ENCODE measurements at regions not wholly inside any gene's neighbourhood (a gene's known extent, or its start where the extent isn't known, plus 50 kb on each side); places are given as distances from the start of the nearest gene placed in this dataset.

DNA sequence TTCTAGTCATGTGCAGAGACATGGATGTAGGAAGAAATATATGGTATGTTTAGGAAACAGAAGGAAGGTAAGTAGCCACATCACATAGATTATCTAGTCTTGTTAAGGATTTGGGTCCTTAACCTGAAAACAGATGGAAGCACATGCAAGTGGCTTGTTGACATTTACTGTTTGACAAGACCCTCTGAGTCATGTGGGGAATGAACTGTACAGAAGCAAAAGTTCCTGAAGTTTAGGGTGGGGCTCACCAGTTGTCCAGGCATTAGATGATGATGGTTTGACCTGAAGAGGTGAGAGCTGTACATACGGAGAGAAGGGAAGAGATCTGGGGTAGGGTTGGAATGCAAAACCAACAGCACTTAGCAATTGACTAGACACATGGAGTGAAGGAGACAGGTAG lies 281.1 kb upstream of the GRIP1 start:
- H3K4me1 ChIP-seq = no peaks in the 10 kb centered on the region
- intact Hi-C loops (cut with DNase I) = no loop called here
- WGBS, 2 donors = 92 to 96% methylated on average over 1 of the region's 1 CpG
- ATAC-seq (no peak), FAIRE-seq (no peak), DNase-seq (no peak)
- TF ChIP-seq, protein P1, sequence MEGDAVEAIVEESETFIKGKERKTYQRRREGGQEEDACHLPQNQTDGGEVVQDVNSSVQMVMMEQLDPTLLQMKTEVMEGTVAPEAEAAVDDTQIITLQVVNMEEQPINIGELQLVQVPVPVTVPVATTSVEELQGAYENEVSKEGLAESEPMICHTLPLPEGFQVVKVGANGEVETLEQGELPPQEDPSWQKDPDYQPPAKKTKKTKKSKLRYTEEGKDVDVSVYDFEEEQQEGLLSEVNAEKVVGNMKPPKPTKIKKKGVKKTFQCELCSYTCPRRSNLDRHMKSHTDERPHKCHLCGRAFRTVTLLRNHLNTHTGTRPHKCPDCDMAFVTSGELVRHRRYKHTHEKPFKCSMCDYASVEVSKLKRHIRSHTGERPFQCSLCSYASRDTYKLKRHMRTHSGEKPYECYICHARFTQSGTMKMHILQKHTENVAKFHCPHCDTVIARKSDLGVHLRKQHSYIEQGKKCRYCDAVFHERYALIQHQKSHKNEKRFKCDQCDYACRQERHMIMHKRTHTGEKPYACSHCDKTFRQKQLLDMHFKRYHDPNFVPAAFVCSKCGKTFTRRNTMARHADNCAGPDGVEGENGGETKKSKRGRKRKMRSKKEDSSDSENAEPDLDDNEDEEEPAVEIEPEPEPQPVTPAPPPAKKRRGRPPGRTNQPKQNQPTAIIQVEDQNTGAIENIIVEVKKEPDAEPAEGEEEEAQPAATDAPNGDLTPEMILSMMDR (IDR thresholded peaks at IDR 0.05) = no peak
- no peaks in the 10 kb centered on the region for H3K9me3 ChIP-seq
- H3K27me3 ChIP-seq = no peaks in the 10 kb centered on the region
- no peak overlapping the region for H3K4me3 ChIP-seq
- H3K27ac ChIP-seq = no peak overlapping the region
- H3K36me3 ChIP-seq = no peaks in the 10 kb centered on the region

DNA sequence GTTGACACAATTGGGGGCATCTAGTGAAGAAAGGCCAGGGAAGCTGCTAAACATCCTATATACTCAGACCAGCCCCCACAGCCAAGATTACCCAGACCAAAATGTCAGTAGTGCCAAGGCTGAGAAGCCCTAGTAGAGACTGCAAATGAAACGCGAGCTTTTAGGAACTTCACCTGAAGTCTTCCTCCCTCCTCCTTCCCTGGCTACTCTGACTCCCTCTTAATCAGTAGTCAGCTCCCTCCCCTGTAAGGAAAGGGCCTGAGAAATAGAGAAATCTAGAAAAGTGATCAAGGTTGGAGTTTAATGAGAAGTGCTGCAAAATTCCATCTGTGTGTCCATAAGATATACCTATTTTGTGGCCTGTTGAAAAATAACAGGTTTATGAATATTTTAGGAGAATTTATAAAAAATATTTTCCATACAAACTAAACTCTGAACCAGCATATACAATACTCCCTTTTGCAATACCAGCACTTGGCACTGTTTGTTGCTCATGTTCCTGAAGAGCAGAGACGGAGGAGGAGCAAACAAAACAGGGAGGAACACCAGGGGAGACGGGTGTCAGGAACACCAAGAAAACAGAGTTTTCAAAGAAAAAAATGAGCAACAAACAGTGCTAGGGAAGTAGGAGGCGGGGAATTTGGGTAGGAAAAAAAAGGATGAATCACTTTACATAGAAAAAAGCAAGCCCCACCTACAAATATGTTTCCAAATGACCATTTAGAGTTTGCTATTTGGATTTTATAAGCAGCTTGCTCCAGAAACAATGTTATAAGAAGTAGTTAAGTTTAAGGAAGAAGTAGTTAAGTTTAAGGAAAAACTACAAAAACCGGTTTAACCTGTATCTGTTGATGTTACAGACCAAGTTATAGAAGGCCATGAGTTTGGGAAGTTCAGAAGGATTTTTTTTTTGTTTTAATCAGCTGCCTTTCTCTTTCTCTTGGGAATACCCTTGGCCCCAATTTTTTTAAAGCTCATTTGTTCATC lies 282.1 kb upstream of the GRIP1 start:
- H3K9me3 ChIP-seq = no peaks in the 10 kb centered on the region
- TF ChIP-seq, protein P1 (IDR thresholded peaks at IDR 0.05) = no peak
- FAIRE-seq = no peak
- intact Hi-C loops (cut with DNase I) = no loop called here
- no peak overlapping the region for H3K27ac ChIP-seq
- H3K4me3 ChIP-seq = no peak overlapping the region
- WGBS, 2 donors = 80 to 84% methylated on average over 6 of the region's 6 CpGs
- no peaks in the 10 kb centered on the region for H3K36me3 ChIP-seq
- no peaks in the 10 kb centered on the region for H3K27me3 ChIP-seq
- DNase-seq = no peak
- H3K4me1 ChIP-seq = no peaks in the 10 kb centered on the region
- no peak for ATAC-seq

DNA sequence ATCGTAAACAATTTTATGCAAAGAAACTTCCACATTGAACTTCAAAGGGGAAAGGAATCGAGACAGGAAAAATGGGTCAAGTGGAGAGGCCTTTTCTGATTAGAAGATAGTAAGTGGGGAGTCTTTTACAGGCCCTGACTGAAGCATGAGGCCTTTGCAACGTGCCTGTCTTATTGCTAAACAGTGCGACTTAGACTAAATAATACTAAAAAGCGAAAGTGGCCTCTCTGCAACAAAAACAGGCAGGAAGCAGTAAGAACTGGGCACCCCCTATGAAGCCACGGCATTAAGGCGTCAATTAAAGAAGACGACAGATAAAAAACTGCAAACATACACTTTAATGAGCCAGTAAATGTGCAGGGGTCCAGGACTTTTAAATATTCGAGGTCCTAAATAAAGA lies 283.4 kb upstream of the GRIP1 start:
- DNase-seq (no peak), ATAC-seq (no peak), FAIRE-seq (no peak)
- TF ChIP-seq, protein P1 (IDR thresholded peaks at IDR 0.05) = no peak
- no peak overlapping the region for H3K27ac ChIP-seq
- 83 to 86% methylated on average over 9 of the region's 9 CpGs for WGBS, 2 donors
- intact Hi-C loops (cut with DNase I) = no loop called here
- no peaks in the 10 kb centered on the region for H3K36me3 ChIP-seq
- no peaks in the 10 kb centered on the region for H3K9me3 ChIP-seq
- no peaks in the 10 kb centered on the region for H3K4me1 ChIP-seq
- H3K4me3 ChIP-seq = no peak overlapping the region
- H3K27me3 ChIP-seq = no peaks in the 10 kb centered on the region

DNA sequence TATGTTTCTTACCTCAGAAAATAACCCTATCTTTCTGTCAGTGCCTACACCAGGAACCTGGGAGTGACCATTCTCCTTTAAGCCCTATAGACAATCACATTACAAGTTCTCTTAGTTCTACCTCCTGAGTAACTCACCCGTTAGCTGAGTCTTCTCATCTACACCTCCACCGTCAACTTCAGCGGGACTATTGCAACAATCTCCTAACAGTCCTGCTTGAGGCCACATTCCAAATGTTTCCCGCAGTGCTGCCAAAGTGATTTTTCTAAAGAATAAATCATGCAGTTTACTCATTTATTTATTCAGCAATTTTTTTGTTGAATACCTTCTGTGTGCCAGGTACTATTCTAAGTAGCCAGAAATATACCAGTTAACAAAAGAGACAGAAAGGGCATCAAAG lies 285.0 kb upstream of the GRIP1 start:
- Histone ChIP-seq H3K27ac (no peak overlapping the region), H3K4me1 (no peaks in the 10 kb centered on the region), H3K9me3 (no peaks in the 10 kb centered on the region), H3K27me3 (no peaks in the 10 kb centered on the region), H3K36me3 (no peaks in the 10 kb centered on the region), H3K4me3 (no peak overlapping the region)
- WGBS, 2 donors = 67 to 68% methylated on average over 4 of the region's 4 CpGs
- ATAC-seq = no peak
- DNase-seq = no peak
- TF ChIP-seq, protein P1 (IDR thresholded peaks at IDR 0.05) = no peak
- FAIRE-seq = no peak
- intact Hi-C loops (cut with DNase I) = no loop called here

DNA sequence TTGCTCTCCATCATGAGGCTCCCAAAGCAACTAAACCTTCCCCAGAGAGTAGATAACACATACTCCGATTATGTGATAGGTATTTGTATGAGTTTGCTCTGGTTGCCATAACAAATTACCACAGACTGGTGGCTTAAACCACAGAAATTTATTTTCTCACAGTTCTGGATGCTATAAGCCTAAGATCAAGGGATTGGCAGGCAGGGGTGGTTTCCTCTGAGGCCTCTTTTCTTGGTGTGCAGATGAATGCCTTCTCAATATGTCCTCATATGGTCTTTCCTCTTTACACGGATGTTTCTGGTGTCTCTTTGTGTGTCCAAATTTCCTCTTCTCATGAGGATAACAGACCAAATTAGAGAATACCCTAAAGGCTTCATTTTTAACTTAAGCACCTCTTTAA lies 285.8 kb upstream of the GRIP1 start:
- no peaks in the 10 kb centered on the region for H3K36me3 ChIP-seq
- no peak overlapping the region for H3K27ac ChIP-seq
- ATAC-seq (no peak), DNase-seq (no peak), FAIRE-seq (no peak)
- H3K4me1 ChIP-seq = no peaks in the 10 kb centered on the region
- no peaks in the 10 kb centered on the region for H3K9me3 ChIP-seq
- 67 to 70% methylated on average over 2 of the region's 2 CpGs for WGBS, 2 donors
- no peaks in the 10 kb centered on the region for H3K27me3 ChIP-seq
- TF ChIP-seq, protein P1 (IDR thresholded peaks at IDR 0.05) = no peak
- intact Hi-C loops (cut with DNase I) = no loop called here
- no peak overlapping the region for H3K4me3 ChIP-seq
